NCI-H446 treated with DMSO at 0.1 percent for 48 hours (cell line): ENCODE measurements at regions not wholly inside any gene's neighbourhood (a gene's known extent, or its start where the extent isn't known, plus 50 kb on each side); places are given as distances from the start of the nearest gene placed in this dataset.

ENCODE experiments used
- DNase-seq: peaks from one replicate; lab custom pipeline; 2025; lab: John Stamatoyannopoulos, UW

- no peak for DNase-seq
Observed at GRCh38 chr3:146912241-146913015, 307.3 kb upstream of the PLSCR5 start.

- DNase-seq, result no peak
Observed at GRCh38 chr3:146903927-146904326, 298.8 kb upstream of the PLSCR5 start.

GRCh38 chr3:146899171-146899570 is 294.0 kb upstream of the PLSCR5 start:
- DNase-seq, result no peak

- no peak for DNase-seq
Observed at GRCh38 chr3:146896711-146897110, 291.6 kb upstream of the PLSCR5 start.

GRCh38 chr3:146895026-146895749 is 290.0 kb upstream of the PLSCR5 start:
- DNase-seq, result no peak

GRCh38 chr3:146894406-146894805 is 289.3 kb upstream of the PLSCR5 start:
- DNase-seq, result no peak

- DNase-seq, result no peak
Observed at GRCh38 chr3:146892041-146892440, 286.9 kb upstream of the PLSCR5 start.

GRCh38 chr3:146889626-146890025 is 284.5 kb upstream of the PLSCR5 start:
- no peak for DNase-seq

GRCh38 chr3:146888176-146888575 is 283.0 kb upstream of the PLSCR5 start:
- no peak for DNase-seq

GRCh38 chr3:146884721-146885120 is 279.6 kb upstream of the PLSCR5 start:
- DNase-seq, result no peak

- no peak for DNase-seq
Observed at GRCh38 chr3:146884296-146884695, 279.1 kb upstream of the PLSCR5 start.

- DNase-seq, result no peak
Observed at GRCh38 chr3:146883288-146883687, 278.1 kb upstream of the PLSCR5 start.

GRCh38 chr3:146881966-146882760 is 277.0 kb upstream of the PLSCR5 start:
- no peak for DNase-seq

- DNase-seq, result no peak
Observed at GRCh38 chr3:146881356-146881755, 276.2 kb upstream of the PLSCR5 start.

- no peak for DNase-seq
Observed at GRCh38 chr3:146873748-146874147, 268.6 kb upstream of the PLSCR5 start.

- DNase-seq, result no peak
Observed at GRCh38 chr3:146865175-146865755, 260.1 kb upstream of the PLSCR5 start.

- DNase-seq, result no peak
Observed at GRCh38 chr3:146861262-146861661, 256.1 kb upstream of the PLSCR5 start.

- no peak for DNase-seq
Observed at GRCh38 chr3:146854523-146854922, 249.4 kb upstream of the PLSCR5 start.

- no peak for DNase-seq
Observed at GRCh38 chr3:146851665-146852064, 246.5 kb upstream of the PLSCR5 start.

GRCh38 chr3:146845361-146845760 is 240.2 kb upstream of the PLSCR5 start:
- DNase-seq, result no peak

GRCh38 chr3:146843476-146843875 is 238.3 kb upstream of the PLSCR5 start:
- DNase-seq, result no peak

- DNase-seq, result no peak
Observed at GRCh38 chr3:146839727-146840375, 234.7 kb upstream of the PLSCR5 start.
